Cardiac fibroblast (primary cell): ENCODE measurements at regions not wholly inside any gene's neighbourhood (a gene's known extent, or its start where the extent isn't known, plus 50 kb on each side); places are given as distances from the start of the nearest gene placed in this dataset.

Experiments
- DNase-seq, 2 donors: peaks; one replicate each; pipeline versions ENCODE4 v3.0.0 to v3.0.0-alpha.2; 2010; ENCODE audit warnings: low read depth in 2 of 2
- H3K4me3 ChIP-seq, 2 donors: replicated peaks in 1 of 2; 1 replicate in 1 of 2; 2 replicates in 1 of 2; pipeline ENCODE4 v1.5.1; 2011; ENCODE audit warnings: low read depth in 2 of 2, low read length in 2 of 2, mild to moderate bottlenecking in 2 of 2, moderate library complexity in 1 of 2
- CTCF ChIP-seq: IDR thresholded peaks from one replicate; pipeline ENCODE4 v1.5.1; 2011; ENCODE audit warnings: low read depth, mild to moderate bottlenecking, low read length, inconsistent platforms

- DNase-seq: no peak
- TF ChIP-seq CTCF: no peak
- no peak overlapping the region for H3K4me3 ChIP-seq
Measured at GRCh38 chr13:33531484-33531883, 245.9 kb upstream of the STARD13 start.

- no peak for DNase-seq
- no peak overlapping the region for H3K4me3 ChIP-seq
Measured at GRCh38 chr13:33535061-33535460, 249.5 kb upstream of the STARD13 start.

GRCh38 chr13:33536601-33537000, 251.0 kb upstream of the STARD13 start:
- no peak for DNase-seq
- H3K4me3 ChIP-seq: no peak overlapping the region
- TF ChIP-seq CTCF: no peak

More at GRCh38 chr13:33535061-33535460, 249.5 kb upstream of the STARD13 start:
- no peak for TF ChIP-seq CTCF

GRCh38 chr13:33537026-33537425, 251.5 kb upstream of the STARD13 start:
- TF ChIP-seq CTCF: no peak
- DNase-seq: peak in 1 of 2 donors; percentile 90
- H3K4me3 ChIP-seq: peak overlapping the region in 1 of 2 donors; percentile 3

- no peak overlapping the region for H3K4me3 ChIP-seq
- TF ChIP-seq CTCF: no peak
- no peak for DNase-seq
Measured at GRCh38 chr13:33537676-33538075, 252.1 kb upstream of the STARD13 start.

- H3K4me3 ChIP-seq: peak overlapping the region in 1 of 2 donors; percentile 46
- TF ChIP-seq CTCF: no peak
- DNase-seq: peak in 1 of 2 donors; percentile 13
Measured at GRCh38 chr13:33541456-33541855, 255.9 kb upstream of the STARD13 start.

GRCh38 chr13:33541962-33542308, 256.4 kb upstream of the STARD13 start:
- TF ChIP-seq CTCF: no peak
- DNase-seq: no peak
- H3K4me3 ChIP-seq: peak overlapping the region; percentile 34 to 46
